ENCODE measurements at regions not wholly inside any gene's neighbourhood (a gene's known extent, or its start where the extent isn't known, plus 50 kb on each side); places are given as distances from the start of the nearest gene placed in this dataset.

- TF ChIP-seq CTCF (IDR thresholded peaks at IDR 0.05) (no peak), EZH2phosphoT487 (IDR thresholded peaks at IDR 0.05) (no peak), EZH2 (IDR thresholded peaks at IDR 0.05) (no peak)
Observed at GRCh38 chr13:84847107-84847506, 952.1 kb downstream of the SLITRK6 start.
